ENCODE measurements at regions not wholly inside any gene's neighbourhood (a gene's known extent, or its start where the extent isn't known, plus 50 kb on each side); places are given as distances from the start of the nearest gene placed in this dataset.

DNA sequence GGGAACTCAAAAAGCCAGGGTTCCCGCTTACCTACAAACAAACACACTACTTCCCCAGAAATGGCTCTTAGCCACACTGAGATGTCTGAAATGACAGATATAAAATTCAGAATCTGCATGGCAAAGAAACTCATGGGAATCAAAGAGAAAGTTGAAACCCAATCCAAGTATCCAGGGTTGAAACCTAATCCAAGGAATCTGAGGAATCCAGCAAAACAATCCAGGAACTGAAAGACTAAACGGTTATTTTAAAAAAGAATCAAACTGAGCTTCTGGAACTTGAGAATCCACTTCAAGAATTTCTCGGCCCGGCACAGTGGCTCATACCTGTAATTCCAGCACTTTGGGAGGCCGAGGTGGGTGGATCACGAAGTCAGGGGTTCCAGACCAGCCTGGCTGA lies 568.8 kb downstream of the POM121L12 start:
- TF ChIP-seq EZH2 (IDR thresholded peaks at IDR 0.05; ENCODE audit: borderline replicate concordance, low read depth, low read length, severe bottlenecking) (no peak), POLR2A (IDR thresholded peaks at IDR 0.05; ENCODE audit: low read depth, low read length) (no peak)
- TF ChIP-seq, protein P1, sequence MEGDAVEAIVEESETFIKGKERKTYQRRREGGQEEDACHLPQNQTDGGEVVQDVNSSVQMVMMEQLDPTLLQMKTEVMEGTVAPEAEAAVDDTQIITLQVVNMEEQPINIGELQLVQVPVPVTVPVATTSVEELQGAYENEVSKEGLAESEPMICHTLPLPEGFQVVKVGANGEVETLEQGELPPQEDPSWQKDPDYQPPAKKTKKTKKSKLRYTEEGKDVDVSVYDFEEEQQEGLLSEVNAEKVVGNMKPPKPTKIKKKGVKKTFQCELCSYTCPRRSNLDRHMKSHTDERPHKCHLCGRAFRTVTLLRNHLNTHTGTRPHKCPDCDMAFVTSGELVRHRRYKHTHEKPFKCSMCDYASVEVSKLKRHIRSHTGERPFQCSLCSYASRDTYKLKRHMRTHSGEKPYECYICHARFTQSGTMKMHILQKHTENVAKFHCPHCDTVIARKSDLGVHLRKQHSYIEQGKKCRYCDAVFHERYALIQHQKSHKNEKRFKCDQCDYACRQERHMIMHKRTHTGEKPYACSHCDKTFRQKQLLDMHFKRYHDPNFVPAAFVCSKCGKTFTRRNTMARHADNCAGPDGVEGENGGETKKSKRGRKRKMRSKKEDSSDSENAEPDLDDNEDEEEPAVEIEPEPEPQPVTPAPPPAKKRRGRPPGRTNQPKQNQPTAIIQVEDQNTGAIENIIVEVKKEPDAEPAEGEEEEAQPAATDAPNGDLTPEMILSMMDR (IDR thresholded peaks at IDR 0.05; ENCODE audit: extremely low read depth in 1 of 2, insufficient read depth in 1 of 2, low read depth in 1 of 2, low read length in 2 of 2) = no peak

Measured in endothelial cell of umbilical vein (primary cell).